ENCODE measurements at regions not wholly inside any gene's neighbourhood (a gene's known extent, or its start where the extent isn't known, plus 50 kb on each side); places are given as distances from the start of the nearest gene placed in this dataset.
"Not testable (repeated sequence)": the region's sequence is repeated elsewhere in the genome, so short reads cannot be mapped to it uniquely, and the experiment has no call there.

DNA sequence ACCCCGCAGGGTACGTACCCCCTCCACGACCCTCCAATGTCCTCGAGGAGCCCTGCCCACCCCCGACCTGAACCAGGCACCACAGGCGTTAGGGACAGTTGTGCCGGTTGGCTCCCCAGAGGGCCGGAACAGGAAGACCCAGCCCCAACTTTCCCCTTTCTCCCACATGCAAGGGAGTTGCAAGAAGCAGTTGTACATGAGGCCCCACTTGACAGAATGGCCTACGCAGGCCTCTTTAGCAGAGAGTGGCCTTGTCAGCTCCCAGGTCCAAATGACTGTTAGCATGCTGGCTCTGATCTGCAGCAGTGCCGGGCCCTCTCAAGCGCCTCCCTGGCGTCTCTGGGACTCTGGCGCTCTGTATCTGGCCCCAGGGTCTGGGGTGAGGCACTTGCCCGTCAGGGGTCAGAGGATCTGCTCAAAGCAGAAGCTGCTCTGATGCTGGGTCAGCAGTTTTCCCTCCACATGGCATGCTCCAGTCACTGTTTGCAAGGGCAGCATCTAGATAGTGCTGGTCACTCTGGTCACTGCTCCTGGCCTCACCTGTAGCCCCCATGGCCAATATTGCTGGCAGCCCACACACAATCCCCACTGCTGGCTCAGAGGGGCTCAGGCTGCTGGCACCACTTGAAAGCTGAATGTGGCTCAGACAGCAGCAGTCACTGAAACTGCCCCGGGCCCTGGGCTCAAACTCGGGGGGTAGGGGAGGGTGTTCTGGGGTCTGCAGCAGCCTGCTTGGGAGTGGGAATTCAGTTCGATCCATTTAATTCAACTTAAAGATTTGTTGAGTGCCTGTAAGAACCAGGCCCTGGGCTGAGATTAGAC, 254.5 kb downstream of the FAM43A start:
- Histone ChIP-seq H3K4me3 (ENCODE audit: low read length) (no peak overlapping the region), H3K27me3 (ENCODE audit: insufficient read depth, low read length) (no peaks in the 10 kb centered on the region), H2AFZ (ENCODE audit: low read depth, low read length) (no peak overlapping the region), H3K36me3 (ENCODE audit: insufficient read depth, low read length) (no peaks in the 10 kb centered on the region), H3K4me1 (ENCODE audit: insufficient read depth, low read length) (no peaks in the 10 kb centered on the region), H3K9me3 (ENCODE audit: low read length) (no peaks in the 10 kb centered on the region)

DNA sequence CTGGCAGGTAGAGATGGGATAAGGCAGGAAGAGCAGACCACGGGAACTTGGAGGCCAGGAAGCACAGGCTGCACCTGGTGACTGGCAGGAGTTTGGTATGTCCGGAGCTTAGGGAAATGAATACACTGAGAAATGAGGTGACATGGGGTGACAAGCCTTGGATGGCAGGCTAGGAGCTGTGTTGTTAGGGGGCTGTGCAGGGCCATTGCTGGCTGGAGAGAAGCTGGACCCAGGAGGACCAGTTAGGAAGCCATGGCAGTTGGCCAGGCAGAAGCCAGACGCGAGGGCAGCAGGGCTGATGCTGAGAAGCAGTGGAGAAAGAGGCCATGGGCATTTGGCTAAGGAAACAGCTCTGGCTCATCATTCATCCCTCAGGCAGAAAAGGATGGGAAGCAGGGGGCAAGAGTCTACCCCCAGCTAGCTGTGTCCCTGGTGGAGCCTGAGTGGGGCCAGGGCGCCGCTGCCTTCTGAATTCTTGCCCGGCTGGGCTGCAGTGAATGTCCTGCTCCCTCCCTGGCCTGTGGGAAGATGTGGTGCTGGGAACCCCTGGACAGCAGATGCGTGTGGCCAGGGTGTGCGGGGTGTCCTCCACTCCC, 255.8 kb downstream of the FAM43A start:
- Histone ChIP-seq H3K27me3 (ENCODE audit: insufficient read depth, low read length) (no peaks in the 10 kb centered on the region), H3K9me3 (ENCODE audit: low read length) (no peaks in the 10 kb centered on the region), H3K4me3 (ENCODE audit: low read length) (no peak overlapping the region), H3K4me1 (ENCODE audit: insufficient read depth, low read length) (no peaks in the 10 kb centered on the region), H2AFZ (ENCODE audit: low read depth, low read length) (no peak overlapping the region), H3K36me3 (ENCODE audit: insufficient read depth, low read length) (no peaks in the 10 kb centered on the region)

DNA sequence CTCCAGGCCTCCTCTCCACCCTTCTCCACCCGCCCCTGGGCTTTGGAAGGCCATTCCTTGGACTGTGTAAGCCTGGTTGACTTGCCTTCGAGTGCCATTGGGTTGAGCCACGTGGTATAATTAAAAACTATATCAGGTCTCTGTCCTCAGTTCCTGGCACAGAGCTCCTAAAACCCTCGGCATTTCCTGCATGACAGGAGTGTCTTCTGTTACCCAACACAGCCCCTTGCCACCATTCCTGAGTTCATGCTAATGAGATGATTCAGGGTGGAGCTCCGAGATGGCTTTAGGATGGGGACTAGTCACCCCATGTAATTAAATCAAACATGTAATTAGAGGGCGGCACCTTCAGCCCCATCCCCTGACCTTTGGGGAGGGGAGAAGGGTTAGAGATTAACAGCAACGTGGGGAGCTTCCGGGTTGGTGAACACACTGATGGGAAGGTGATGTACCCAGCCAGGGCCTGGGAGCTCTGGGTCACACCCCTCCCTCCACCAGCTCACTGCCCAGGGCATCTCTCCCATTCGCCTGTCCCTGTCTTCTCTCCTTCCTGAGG, 256.4 kb downstream of the FAM43A start:
- no peak overlapping the region for H2AFZ ChIP-seq (ENCODE audit: low read depth, low read length)
- no peaks in the 10 kb centered on the region for H3K27me3 ChIP-seq (ENCODE audit: insufficient read depth, low read length)
- H3K9me3 ChIP-seq (ENCODE audit: low read length) = no peaks in the 10 kb centered on the region
- H3K36me3 ChIP-seq (ENCODE audit: insufficient read depth, low read length) = no peaks in the 10 kb centered on the region
- H3K4me1 ChIP-seq (ENCODE audit: insufficient read depth, low read length) = no peaks in the 10 kb centered on the region
- no peak overlapping the region for H3K4me3 ChIP-seq (ENCODE audit: low read length)

DNA sequence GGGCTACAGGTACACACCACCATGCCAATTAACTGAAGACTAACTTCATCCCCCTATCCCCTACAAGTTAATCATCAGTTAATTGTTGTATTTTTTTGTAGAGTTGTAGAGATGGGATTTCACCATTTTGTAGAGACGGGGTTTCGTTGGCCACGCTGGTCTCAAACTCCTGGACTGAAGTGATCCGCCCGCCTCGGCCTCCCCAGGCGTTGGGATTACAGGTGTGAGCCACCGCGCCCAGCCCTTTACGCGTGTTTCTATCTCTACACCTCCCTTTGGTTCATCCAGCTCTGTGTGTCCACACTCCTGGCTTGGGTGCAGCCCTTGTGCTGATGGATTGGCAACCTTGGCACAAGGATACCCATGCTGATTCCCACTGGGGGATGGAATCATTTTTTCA, 258.8 kb downstream of the FAM43A start:
- no peaks in the 10 kb centered on the region for H3K9me3 ChIP-seq (ENCODE audit: low read length)
- H2AFZ ChIP-seq (ENCODE audit: low read depth, low read length) = no peak overlapping the region
- no peaks in the 10 kb centered on the region for H3K36me3 ChIP-seq (ENCODE audit: insufficient read depth, low read length)
- no peak overlapping the region for H3K4me3 ChIP-seq (ENCODE audit: low read length)
- no peaks in the 10 kb centered on the region for H3K4me1 ChIP-seq (ENCODE audit: insufficient read depth, low read length)
- no peaks in the 10 kb centered on the region for H3K27me3 ChIP-seq (ENCODE audit: insufficient read depth, low read length)

DNA sequence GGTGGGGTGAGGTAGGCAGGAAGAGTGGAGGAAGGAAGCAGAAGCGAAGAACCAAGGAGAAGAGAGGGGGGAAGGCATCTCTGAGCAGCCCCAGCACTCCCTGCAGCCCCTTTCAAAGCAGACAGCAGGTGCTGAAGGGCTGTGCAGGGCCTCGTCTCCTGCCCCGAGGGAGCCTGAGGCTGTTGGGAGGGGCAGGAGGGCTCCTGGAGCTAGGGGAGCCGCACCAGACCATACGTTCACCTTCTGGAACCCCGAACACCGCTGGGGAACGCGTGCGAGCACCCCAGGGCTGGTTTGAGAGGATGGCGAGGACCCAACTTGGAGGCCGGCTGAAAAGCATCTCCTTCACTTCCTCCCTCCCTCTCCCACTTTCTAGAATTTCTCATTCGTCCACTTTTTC, 259.8 kb downstream of the FAM43A start:
- H3K36me3 ChIP-seq (ENCODE audit: insufficient read depth, low read length) = no peaks in the 10 kb centered on the region
- no peaks in the 10 kb centered on the region for H3K4me1 ChIP-seq (ENCODE audit: insufficient read depth, low read length)
- no peak overlapping the region for H3K4me3 ChIP-seq (ENCODE audit: low read length)
- H2AFZ ChIP-seq (ENCODE audit: low read depth, low read length) = no peak overlapping the region
- no peaks in the 10 kb centered on the region for H3K27me3 ChIP-seq (ENCODE audit: insufficient read depth, low read length)
- H3K9me3 ChIP-seq (ENCODE audit: low read length) = no peaks in the 10 kb centered on the region

DNA sequence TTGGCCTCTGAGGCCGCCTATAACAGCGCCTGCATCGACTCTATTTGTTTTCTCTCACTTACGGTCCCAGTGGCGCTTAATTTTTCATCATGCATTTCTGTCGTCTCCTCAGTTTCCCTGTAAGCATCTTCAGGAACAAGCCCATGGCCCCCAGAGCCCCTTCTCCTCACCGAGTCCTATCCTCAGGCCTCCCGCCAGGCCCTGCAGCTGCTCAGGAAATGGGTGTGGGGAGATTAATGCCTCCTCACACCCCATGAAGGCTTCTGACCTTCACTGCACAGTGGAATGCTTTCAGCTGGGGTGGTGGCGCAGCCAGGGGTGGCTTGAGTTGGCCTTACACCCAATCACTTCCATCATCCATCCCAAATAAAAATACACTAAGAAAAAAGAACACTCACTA, 260.4 kb downstream of the FAM43A start:
- no peak overlapping the region for H3K4me3 ChIP-seq (ENCODE audit: low read length)
- H3K36me3 ChIP-seq (ENCODE audit: insufficient read depth, low read length) = no peaks in the 10 kb centered on the region
- no peak overlapping the region for H2AFZ ChIP-seq (ENCODE audit: low read depth, low read length)
- H3K27me3 ChIP-seq (ENCODE audit: insufficient read depth, low read length) = no peaks in the 10 kb centered on the region
- H3K4me1 ChIP-seq (ENCODE audit: insufficient read depth, low read length) = no peaks in the 10 kb centered on the region
- H3K9me3 ChIP-seq (ENCODE audit: low read length) = no peaks in the 10 kb centered on the region

DNA sequence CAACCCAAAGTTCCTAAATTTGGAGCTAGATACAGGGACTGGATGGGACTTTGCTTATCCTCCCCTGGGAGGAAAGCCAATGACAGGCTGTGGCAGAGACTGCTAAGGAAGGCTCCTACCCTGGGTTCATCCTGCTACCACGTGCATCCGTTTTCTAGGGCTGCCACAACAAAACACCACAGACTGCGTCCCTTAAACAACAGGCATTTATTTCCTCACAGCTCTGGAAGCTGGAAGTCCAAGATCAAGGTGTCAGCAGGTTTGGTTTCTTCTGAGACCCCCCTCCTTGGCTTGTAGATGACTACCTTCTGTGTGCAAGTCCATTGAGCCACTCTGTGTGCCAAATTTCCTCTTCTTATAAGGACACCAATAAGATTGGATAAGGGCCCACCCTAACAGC, 263.9 kb downstream of the FAM43A start:
- H2AFZ ChIP-seq (ENCODE audit: low read depth, low read length) = no peak overlapping the region
- H3K9me3 ChIP-seq (ENCODE audit: low read length) = no peaks in the 10 kb centered on the region
- H3K27me3 ChIP-seq (ENCODE audit: insufficient read depth, low read length) = no peaks in the 10 kb centered on the region
- H3K4me1 ChIP-seq (ENCODE audit: insufficient read depth, low read length) = no peaks in the 10 kb centered on the region
- H3K36me3 ChIP-seq (ENCODE audit: insufficient read depth, low read length) = no peaks in the 10 kb centered on the region
- no peak overlapping the region for H3K4me3 ChIP-seq (ENCODE audit: low read length)

DNA sequence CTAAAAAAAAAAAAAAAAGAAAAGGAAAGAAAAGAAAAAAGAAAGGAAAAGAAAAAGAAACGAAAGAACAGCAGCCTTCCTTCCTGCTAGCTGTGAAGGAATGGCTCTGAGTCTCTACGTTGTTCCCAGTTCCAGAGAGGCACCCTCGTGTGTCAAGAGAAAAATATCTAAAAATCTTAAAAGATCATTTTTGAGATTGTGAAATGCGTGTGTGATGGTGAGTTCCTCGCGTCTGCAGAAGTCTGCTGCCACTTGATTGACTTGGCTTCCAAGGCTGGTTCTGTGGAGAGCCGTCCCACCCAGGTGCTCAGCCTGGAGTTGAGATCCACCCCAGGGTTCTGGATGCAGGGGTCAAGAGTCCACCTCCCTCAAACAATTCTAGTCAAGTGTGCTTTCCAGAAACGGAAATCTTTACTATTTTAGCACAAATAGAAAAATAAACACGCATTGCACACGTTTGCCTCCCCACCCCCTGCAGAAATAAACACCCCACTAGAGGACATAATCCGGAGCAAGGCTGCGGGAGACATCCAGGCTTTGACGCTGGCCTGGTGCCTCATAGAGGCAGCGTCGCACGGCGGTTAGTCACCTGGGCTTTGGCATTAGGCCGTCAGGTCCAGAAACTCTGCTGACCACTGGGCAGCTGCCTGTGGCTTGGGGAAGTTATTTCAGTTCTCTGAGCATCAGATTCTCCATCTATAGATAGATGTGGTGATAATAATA, 265.4 kb downstream of the FAM43A start:
- H3K9me3 ChIP-seq (ENCODE audit: low read length) = no peaks in the 10 kb centered on the region
- no peaks in the 10 kb centered on the region for H3K27me3 ChIP-seq (ENCODE audit: insufficient read depth, low read length)
- H3K36me3 ChIP-seq (ENCODE audit: insufficient read depth, low read length) = no peaks in the 10 kb centered on the region
- H3K4me3 ChIP-seq (ENCODE audit: low read length) = no peak overlapping the region
- no peaks in the 10 kb centered on the region for H3K4me1 ChIP-seq (ENCODE audit: insufficient read depth, low read length)
- no peak overlapping the region for H2AFZ ChIP-seq (ENCODE audit: low read depth, low read length)

DNA sequence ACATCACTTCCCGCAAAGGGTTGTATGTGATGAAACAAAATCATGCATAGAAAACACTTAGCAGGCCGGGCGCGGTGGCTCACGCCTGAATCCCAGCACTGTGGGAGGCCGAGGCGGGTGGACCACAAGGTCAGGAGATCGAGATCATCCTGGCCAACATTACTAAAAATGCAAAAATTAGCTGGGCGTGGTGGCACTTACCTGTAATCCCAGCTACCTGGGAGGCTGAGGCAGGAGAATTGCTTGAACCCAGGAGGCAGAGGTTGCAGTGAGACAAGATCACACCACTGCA, 265.9 kb downstream of the FAM43A start:
- not testable (repeated sequence) for H3K4me1 ChIP-seq (ENCODE audit: insufficient read depth, low read length); H2AFZ ChIP-seq (ENCODE audit: low read depth, low read length); H3K4me3 ChIP-seq (ENCODE audit: low read length); H3K27me3 ChIP-seq (ENCODE audit: insufficient read depth, low read length); H3K9me3 ChIP-seq (ENCODE audit: low read length); H3K36me3 ChIP-seq (ENCODE audit: insufficient read depth, low read length)

DNA sequence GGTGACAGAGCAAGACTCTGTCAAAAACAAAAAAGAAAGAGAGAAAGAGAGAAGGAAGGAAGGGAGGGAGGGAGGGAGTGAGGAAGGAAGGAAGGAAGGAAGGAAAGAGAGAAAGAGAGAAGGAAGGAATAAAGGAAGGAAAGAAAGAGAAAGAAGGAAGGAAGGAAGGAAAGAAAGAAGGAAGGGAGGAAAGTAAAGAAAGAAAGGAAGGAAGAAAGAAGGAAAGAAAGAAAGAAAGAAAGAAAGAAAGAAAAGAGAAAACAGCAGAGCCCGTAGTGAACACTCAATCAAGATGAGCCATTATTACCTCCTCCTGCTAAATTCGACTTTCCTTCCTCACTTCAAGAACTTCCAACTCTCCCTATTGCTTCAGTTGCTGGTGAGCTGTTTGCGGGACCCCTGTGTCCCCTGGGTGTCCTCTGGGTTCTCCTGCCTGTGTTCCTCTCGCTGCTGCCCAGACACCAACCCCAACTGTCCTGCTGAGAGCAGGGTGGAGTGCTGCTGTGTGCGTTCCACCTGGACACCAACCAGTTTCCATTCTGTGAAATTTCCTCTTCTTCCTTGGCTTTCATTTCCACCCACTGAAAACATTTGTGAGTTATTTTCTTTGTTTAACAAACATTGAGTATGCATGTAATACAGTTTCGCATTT, 266.4 kb downstream of the FAM43A start:
- Histone ChIP-seq H3K4me1 (ENCODE audit: insufficient read depth, low read length) (no peaks in the 10 kb centered on the region), H3K4me3 (ENCODE audit: low read length) (no peak overlapping the region), H3K27me3 (ENCODE audit: insufficient read depth, low read length) (no peaks in the 10 kb centered on the region), H2AFZ (ENCODE audit: low read depth, low read length) (no peak overlapping the region), H3K36me3 (ENCODE audit: insufficient read depth, low read length) (no peaks in the 10 kb centered on the region), H3K9me3 (ENCODE audit: low read length) (no peaks in the 10 kb centered on the region)

DNA sequence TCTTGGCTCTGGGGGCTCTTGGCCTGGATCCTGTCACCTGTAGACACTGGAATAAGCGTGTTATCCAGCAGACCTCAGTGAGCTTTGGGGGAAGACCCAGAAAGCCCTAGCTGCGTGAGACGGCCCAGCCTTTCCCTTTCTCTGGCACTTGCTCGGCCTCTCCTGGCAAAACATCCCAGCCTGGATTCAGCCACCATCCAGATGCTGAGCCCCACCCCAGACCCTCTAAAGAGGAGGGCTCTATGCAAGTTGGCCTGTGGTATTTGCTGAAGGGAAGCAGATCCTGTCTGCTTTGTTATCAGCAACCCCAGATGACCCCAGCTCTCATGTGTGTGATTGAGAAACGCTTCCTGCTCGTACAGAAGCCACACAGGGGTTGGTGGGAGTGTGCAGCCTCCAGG, 267.2 kb downstream of the FAM43A start:
- Histone ChIP-seq H3K4me1 (ENCODE audit: insufficient read depth, low read length) (no peaks in the 10 kb centered on the region), H2AFZ (ENCODE audit: low read depth, low read length) (no peak overlapping the region), H3K27me3 (ENCODE audit: insufficient read depth, low read length) (no peaks in the 10 kb centered on the region), H3K9me3 (ENCODE audit: low read length) (no peaks in the 10 kb centered on the region), H3K4me3 (ENCODE audit: low read length) (no peak overlapping the region), H3K36me3 (ENCODE audit: insufficient read depth, low read length) (no peaks in the 10 kb centered on the region)

DNA sequence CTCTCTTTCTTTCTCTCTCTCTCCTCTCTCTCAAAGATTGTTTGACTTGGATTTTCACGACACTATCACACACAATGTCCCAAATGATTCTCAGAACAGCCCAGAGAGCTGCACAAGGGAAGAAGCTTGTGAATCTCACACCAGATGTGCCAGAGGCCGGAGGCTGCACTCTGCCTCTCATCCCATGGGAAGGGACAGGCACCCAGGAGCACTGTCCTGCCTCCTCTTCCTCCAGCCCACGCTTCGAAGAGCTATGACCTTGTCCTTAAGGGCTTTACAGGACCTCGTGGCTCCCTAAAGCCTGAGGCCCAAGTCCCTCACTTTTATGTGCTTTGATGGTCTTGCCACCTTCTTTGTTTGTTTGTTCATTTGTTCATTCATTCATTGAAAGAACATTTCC, 267.6 kb downstream of the FAM43A start:
- H3K4me1 ChIP-seq (ENCODE audit: insufficient read depth, low read length) = no peaks in the 10 kb centered on the region
- H3K9me3 ChIP-seq (ENCODE audit: low read length) = no peaks in the 10 kb centered on the region
- H3K4me3 ChIP-seq (ENCODE audit: low read length) = no peak overlapping the region
- no peak overlapping the region for H2AFZ ChIP-seq (ENCODE audit: low read depth, low read length)
- H3K36me3 ChIP-seq (ENCODE audit: insufficient read depth, low read length) = no peaks in the 10 kb centered on the region
- no peaks in the 10 kb centered on the region for H3K27me3 ChIP-seq (ENCODE audit: insufficient read depth, low read length)

DNA sequence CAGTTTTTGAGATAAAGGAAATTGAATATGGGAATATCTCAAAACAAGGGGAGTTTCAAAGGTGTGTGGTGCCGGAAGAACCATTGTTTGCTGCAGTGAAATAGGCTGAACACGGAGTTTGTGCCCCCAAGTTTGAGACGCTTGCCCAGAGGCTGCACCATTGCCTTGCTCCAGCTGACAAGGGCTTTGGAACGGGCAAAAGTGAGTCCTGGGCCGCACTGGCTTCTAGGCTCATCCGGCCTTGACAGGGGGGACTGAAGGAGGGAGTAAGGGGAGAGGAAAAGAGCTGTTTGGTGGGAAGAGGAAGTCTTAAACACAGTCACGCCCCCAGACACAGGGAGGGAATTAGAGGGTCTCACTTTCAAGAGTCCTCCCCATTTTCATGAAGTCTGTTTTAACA, 269.9 kb downstream of the FAM43A start:
- no peak overlapping the region for H3K4me3 ChIP-seq (ENCODE audit: low read length)

More for the DNA sequence above, 269.9 kb downstream of the FAM43A start:
- Histone ChIP-seq H2AFZ (ENCODE audit: low read depth, low read length) (no peak overlapping the region), H3K36me3 (ENCODE audit: insufficient read depth, low read length) (no peaks in the 10 kb centered on the region), H3K9me3 (ENCODE audit: low read length) (no peaks in the 10 kb centered on the region), H3K4me1 (ENCODE audit: insufficient read depth, low read length) (no peaks in the 10 kb centered on the region), H3K27me3 (ENCODE audit: insufficient read depth, low read length) (no peaks in the 10 kb centered on the region)
